Panc1 (cell line): ENCODE measurements at regions not wholly inside any gene's neighbourhood (a gene's known extent, or its start where the extent isn't known, plus 50 kb on each side); places are given as distances from the start of the nearest gene placed in this dataset.

Experiments used
- ATAC-seq: fragments of 200-7000 bp; cut with Tn5 transposase; 2 replicates; pipeline ENCODE4 v1.9.1; 2020; ENCODE audit warnings: mild to moderate bottlenecking, moderate library complexity
- BruUV-seq: library from RNA; stranded (reverse); fragments of 400-500 nt; replicated peaks from 2 replicates; lab custom pipeline; 2021; lab: Mats Ljungman, UMichigan
- CTCF ChIA-PET: fragments of 300-600 bp; sonication (Branson Sonifier 250); formaldehyde crosslinking; loops from one replicate; lab custom pipeline; 2022; ENCODE audit warnings: antibody characterized with exemption; lab: Charles Lee
- POLR2A ChIA-PET: fragments of 300-600 bp; sonication (Branson Sonifier 250); formaldehyde crosslinking; loops from one replicate; lab custom pipeline; 2022; ENCODE audit warnings: antibody characterized with exemption; lab: Charles Lee
- DNase-seq: peaks from one replicate; pipeline ENCODE4 v3.0.0-alpha.2; 2010; ENCODE audit warnings: low read depth, low spot score
- H3K27ac ChIP-seq: 2 replicates; pipeline ENCODE4 v1.5.1; 2011; ENCODE audit warnings: mild to moderate bottlenecking, low read length, inconsistent platforms
- H3K27me3 ChIP-seq: fragments of 200-500 bp; sonication (Bioruptor generic); 2 replicates; pipeline ENCODE4 v1.6.0; 2014; ENCODE audit warnings: low read length, inconsistent platforms; ENCODE audit not compliant: control insufficient read depth, insufficient read depth
- H3K36me3 ChIP-seq: fragments of 200-500 bp; sonication (Bioruptor generic); 2 replicates; pipeline ENCODE4 v1.5.1; 2014; ENCODE audit warnings: inconsistent platforms, mild to moderate bottlenecking, low read length, moderate library complexity; ENCODE audit not compliant: control insufficient read depth, insufficient read depth
- H3K4me1 ChIP-seq: 2 replicates; pipeline ENCODE4 v1.5.1; 2011; ENCODE audit warnings: inconsistent platforms, mild to moderate bottlenecking, low read length, moderate library complexity; ENCODE audit not compliant: control insufficient read depth, insufficient read depth
- H3K4me3 ChIP-seq, 2 experiments: 2 replicates each; pipeline ENCODE4 v1.5.1; 2011 to 2012; ENCODE audit warnings: low read depth in 2 of 2, low read length in 2 of 2, mild to moderate bottlenecking in 2 of 2, inconsistent platforms in 1 of 2, moderate library complexity in 1 of 2
- H3K9me3 ChIP-seq: fragments of 200-500 bp; sonication (Bioruptor generic); 2 replicates; pipeline ENCODE4 v1.5.1; 2014; ENCODE audit warnings: low read depth, mild to moderate bottlenecking, inconsistent platforms, low read length, moderate library complexity; ENCODE audit not compliant: control insufficient read depth, insufficient read depth
- CTCF ChIP-seq: fragments of 450-650 bp; IDR thresholded peaks from 2 replicates; pipeline ENCODE4 v1.5.1; 2017; ENCODE audit warnings: mild to moderate bottlenecking
- POLR2AphosphoS5 ChIP-seq: IDR thresholded peaks from 2 replicates; pipeline ENCODE4 v1.6.1; 2012; ENCODE audit warnings: mild to moderate bottlenecking, low read depth, low read length, moderate library complexity
- REST ChIP-seq, 2 experiments: IDR thresholded peaks; 2 replicates each; pipeline ENCODE4 v1.6.1; 2011 to 2012; ENCODE audit warnings: low read depth in 2 of 2, control low read depth in 1 of 2, low read length in 1 of 2, mild to moderate bottlenecking in 1 of 2, moderate library complexity in 1 of 2; ENCODE audit not compliant: insufficient read depth in 1 of 2
- SIN3A ChIP-seq: IDR thresholded peaks from 2 replicates; pipeline ENCODE4 v1.6.1; 2012; ENCODE audit warnings: low read depth, mild to moderate bottlenecking, low read length, moderate library complexity, borderline replicate concordance; ENCODE audit not compliant: insufficient read depth
- TCF7L2 ChIP-seq: IDR thresholded peaks from 2 replicates; pipeline ENCODE4 v1.6.1; 2011; ENCODE audit warnings: mild to moderate bottlenecking, low read depth, low read length, inconsistent platforms
- in situ Hi-C: cut with HindIII; loops from 2 replicates; pipeline ENCODE4 v1.10.0; 2016; ENCODE audit warnings: low sequenced_read_pairs, low pct_unique_long_range_greater_than_20kb
- intact Hi-C: fragments of 100-400 bp; cut with micrococcal nuclease; formaldehyde crosslinking; loops from one replicate; pipeline ENCODE4 v1.10.0; 2022; ENCODE audit not compliant: unreplicated experiment

- ATAC-seq: no peak
- peaks cover 14% of the 10 kb centered on the region; the same call in 1 of the 2 replicates for H3K27me3 ChIP-seq
- no TSS peak for BruUV-seq
- POLR2A ChIA-PET: no interaction called here
- no peaks in the 10 kb centered on the region for H3K36me3 ChIP-seq
- H3K4me1 ChIP-seq: no peaks in the 10 kb centered on the region
- no peak overlapping the region for H3K27ac ChIP-seq
- CTCF ChIA-PET: no interaction called here
- H3K4me3 ChIP-seq: no peak overlapping the region
- no peak for TF ChIP-seq TCF7L2
- TF ChIP-seq SIN3A: no peak
- no peak for TF ChIP-seq REST (IDR thresholded peaks at IDR 0.05; ENCODE audit: insufficient read depth in 1 of 2, low read depth in 2 of 2, low read length in 1 of 2)
- TF ChIP-seq CTCF: no peak
- TF ChIP-seq POLR2AphosphoS5: no peak
- no peaks in the 10 kb centered on the region for H3K9me3 ChIP-seq
- in situ Hi-C loops: no loop called here
- DNase-seq: no peak
- intact Hi-C loops: no loop called here
Measured at GRCh38 chr10:76764177-76764576, 873.4 kb downstream of the KCNMA1 start.

DNA sequence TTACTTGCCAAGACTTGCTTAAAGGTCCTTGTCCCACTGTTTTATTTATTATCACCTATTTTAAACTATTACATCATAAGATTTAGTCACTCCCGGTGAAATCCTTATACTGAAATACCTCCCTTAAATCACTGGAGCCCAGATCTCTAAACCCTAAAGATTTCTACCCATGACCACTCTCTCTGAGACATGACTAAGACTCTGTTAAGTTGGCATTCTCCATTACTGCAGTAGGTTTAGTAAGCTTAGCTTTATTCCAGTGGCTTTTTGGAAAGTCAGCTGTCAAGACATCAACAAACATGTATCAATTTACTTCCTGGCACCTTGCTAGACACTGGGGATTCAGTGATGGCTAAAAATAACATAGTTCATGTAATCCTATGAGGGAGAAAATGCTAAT lies 874.2 kb downstream of the KCNMA1 start:
- H3K9me3 ChIP-seq: no peaks in the 10 kb centered on the region
- no peak for DNase-seq
- H3K27me3 ChIP-seq: peaks cover 14% of the 10 kb centered on the region; the same call in 1 of the 2 replicates
- no peaks in the 10 kb centered on the region for H3K4me1 ChIP-seq
- intact Hi-C loops (no loop called here), in situ Hi-C loops (no loop called here)
- no peaks in the 10 kb centered on the region for H3K36me3 ChIP-seq
- H3K27ac ChIP-seq: no peak overlapping the region
- TF ChIP-seq CTCF (no peak), TCF7L2 (no peak), SIN3A (no peak), REST (IDR thresholded peaks at IDR 0.05; ENCODE audit: insufficient read depth in 1 of 2, low read depth in 2 of 2, low read length in 1 of 2) (no peak)
- ChIA-PET POLR2A (no interaction called here), CTCF (no interaction called here)
- no TSS peak for BruUV-seq
- H3K4me3 ChIP-seq: no peak overlapping the region
- no peak for ATAC-seq
